K562 (cell line): ENCODE measurements at regions not wholly inside any gene's neighbourhood (a gene's known extent, or its start where the extent isn't known, plus 50 kb on each side); places are given as distances from the start of the nearest gene placed in this dataset.

Experiments
- CBFA2T3 ChIP-seq: fragments of 450-650 bp; IDR thresholded peaks from 2 replicates; pipeline ENCODE4 v1.6.1; 2017
- DMBX1 ChIP-seq: fragments of 250-450 bp; sonication (Bioruptor Pico); IDR thresholded peaks from 2 replicates; pipeline ENCODE4 v1.8.0; 2022; ENCODE audit warnings: inconsistent platforms, mild to moderate bottlenecking, moderate library complexity, borderline replicate concordance
- EHMT2 ChIP-seq: fragments of 450-650 bp; IDR thresholded peaks from 2 replicates; pipeline ENCODE4 v1.6.1; 2018; ENCODE audit warnings: antibody characterized with exemption
- MEF2A ChIP-seq: IDR thresholded peaks from 2 replicates; pipeline ENCODE4 v1.6.1; 2011; ENCODE audit warnings: low read depth, mild to moderate bottlenecking, low read length, moderate library complexity; ENCODE audit not compliant: control insufficient read depth
- MEIS2 ChIP-seq: fragments of 450-650 bp; IDR thresholded peaks from 2 replicates; pipeline ENCODE4 v1.6.1; 2014; ENCODE audit warnings: mild to moderate bottlenecking; ENCODE audit not compliant: partially characterized antibody
- MGA ChIP-seq: fragments of 450-650 bp; IDR thresholded peaks from 2 replicates; pipeline ENCODE4 v1.6.1; 2016; ENCODE audit warnings: mild to moderate bottlenecking, moderate library complexity
- MTF1 ChIP-seq: fragments of 250-450 bp; sonication (Bioruptor Pico); IDR thresholded peaks from 2 replicates; pipeline ENCODE4 v1.9.0; 2021; ENCODE audit warnings: moderate library complexity, mild to moderate bottlenecking, inconsistent platforms, borderline replicate concordance
- PBX2 ChIP-seq, 2 experiments: IDR thresholded peaks in 1 of 2; conservative IDR thresholded peaks in 1 of 2; 2 replicates each; pipeline ENCODE4 v1.6.1; 2016; ENCODE audit warnings: low read depth in 2 of 2, mild to moderate bottlenecking in 1 of 2, missing compliant biosample characterization in 1 of 2, missing genetic modification characterization in 1 of 2, moderate library complexity in 1 of 2
- POLR2A ChIP-seq: fragments of 450-650 bp; conservative IDR thresholded peaks from 2 replicates; pipeline ENCODE4 v1.6.1; 2016
- RFX1 ChIP-seq: fragments of 450-650 bp; IDR thresholded peaks from 2 replicates; pipeline ENCODE4 v1.6.1; 2016; ENCODE audit warnings: mild to moderate bottlenecking, moderate library complexity
- SAFB ChIP-seq: fragments of 200-400 bp; formaldehyde crosslinking; IDR thresholded peaks from 2 replicates; pipeline ENCODE4 v1.6.1; 2017; ENCODE audit warnings: low read depth, low read length, borderline replicate concordance
- TEAD4 ChIP-seq, 2 experiments: sonication (generic) in 1 of 2; formaldehyde crosslinking in 1 of 2; IDR thresholded peaks; 2 replicates each; pipeline versions ENCODE4 v1.6.1 to v1.8.0; 2012 to 2022; ENCODE audit warnings: borderline replicate concordance in 1 of 2, inconsistent platforms in 1 of 2, low read length in 1 of 2, mild to moderate bottlenecking in 1 of 2, missing genetic modification reagents in 1 of 2
- ZBED1 ChIP-seq: IDR thresholded peaks from 2 replicates; pipeline ENCODE4 v1.6.1; 2014
- ZFP36 ChIP-seq: fragments of 150-350 bp; IDR thresholded peaks from 2 replicates; pipeline ENCODE4 v1.6.1; 2018; ENCODE audit warnings: low read length, low read depth; ENCODE audit not compliant: partially characterized antibody
- ZNF133 ChIP-seq: fragments of 250-450 bp; sonication (Bioruptor Pico); IDR thresholded peaks from 2 replicates; pipeline ENCODE4 v1.4.0; 2020; ENCODE audit warnings: mild to moderate bottlenecking
- ZNF766 ChIP-seq: fragments of 200-800 bp; sonication (Bioruptor generic); conservative IDR thresholded peaks from 2 replicates; pipeline ENCODE4 v1.6.1; 2016; ENCODE audit warnings: missing genetic modification characterization, missing compliant biosample characterization

- TF ChIP-seq MGA (no peak), EHMT2 (no peak), CBFA2T3 (peak; percentile 74), ZNF133 (CRISPR knock-in tag) (no peak), MTF1 (CRISPR knock-in tag) (no peak), SAFB (no peak), DMBX1 (CRISPR knock-in tag) (no peak), PBX2 (CRISPR knock-in tag; IDR thresholded peaks at IDR 0.05; ENCODE audit: low read depth) (no peak), PBX2 (tag; conservative IDR thresholded peaks at IDR 0.05; ENCODE audit: low read depth) (0 out of 2 replicates have a peak, but pooled peaks have one; percentile 37), MEF2A (no peak), POLR2A (0 out of 2 replicates have a peak, but pooled peaks have one; percentile 16), MEIS2 (peak; percentile 72), TEAD4 (IDR thresholded peaks at IDR 0.05; ENCODE audit: low read length) (0 out of 2 replicates have a peak, but pooled peaks have one; percentile 31), TEAD4 (CRISPR knock-in tag; IDR thresholded peaks at IDR 0.05; ENCODE audit: borderline replicate concordance) (no peak), ZBED1 (no peak), RFX1 (peak; percentile 48), ZFP36 (no peak), ZNF766 (no peak)
Measured at GRCh38 chr4:126702747-126703146, 930.0 kb upstream of the INTU start (continued).
